ENCODE measurements at regions not wholly inside any gene's neighbourhood (a gene's known extent, or its start where the extent isn't known, plus 50 kb on each side); places are given as distances from the start of the nearest gene placed in this dataset.

DNA sequence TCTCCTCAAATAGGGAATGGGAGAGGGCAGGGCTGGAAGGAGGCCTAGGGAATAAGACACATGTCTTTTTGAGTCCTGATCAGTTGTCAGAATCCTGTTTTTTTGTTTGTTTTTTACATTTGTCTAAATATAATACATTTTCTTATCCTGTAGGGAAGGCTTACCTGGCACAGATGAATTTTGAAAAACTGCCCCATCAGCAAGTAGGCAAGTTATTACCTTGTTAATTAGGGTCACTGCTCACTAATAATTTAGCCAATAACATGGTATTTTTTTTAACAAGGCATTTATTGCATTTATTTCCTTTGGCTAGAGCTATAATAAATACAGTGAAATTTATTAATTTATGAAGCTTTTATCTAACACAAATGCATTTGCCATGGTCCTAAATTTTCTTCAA is 423.2 kb upstream of the ONECUT1 start:
- CTCF ChIA-PET = no interaction called here
- POLR2A ChIA-PET = no interaction called here
- ATAC-seq (no peak), DNase-seq (ENCODE audit: low read depth, low spot score) (no peak)
- no peak for TF ChIP-seq SRF (IDR thresholded peaks at IDR 0.05; ENCODE audit: low read depth)
- TF ChIP-seq YY1 (IDR thresholded peaks at IDR 0.05; ENCODE audit: extremely low read depth, insufficient replicate concordance, low read depth, low read length) = no peak
- no peak for TF ChIP-seq CBX3 (IDR thresholded peaks at IDR 0.05; ENCODE audit: low read depth)
- no peak for TF ChIP-seq EZH2 (IDR thresholded peaks at IDR 0.05)
- no peak for TF ChIP-seq JUND (IDR thresholded peaks at IDR 0.05)
- TF ChIP-seq REST (IDR thresholded peaks at IDR 0.05; ENCODE audit: low read depth) = no peak
- intact Hi-C loops (cut with micrococcal nuclease) = no loop called here
- RAD21 ChIA-PET (ENCODE audit: low non-redundant PET in 1 of 2, low total read pairs in 2 of 2, uncharacterized antibody in 2 of 2, unreplicated experiment in 2 of 2) = no interaction called here
- no TSS peak for BruUV-seq (replicated peaks)
- Histone ChIP-seq H3K27ac (ENCODE audit: low read depth, low read length) (no peak overlapping the region), H2AFZ (ENCODE audit: low read depth, low read length, poor library complexity, severe bottlenecking) (no peak overlapping the region), H4K20me1 (ENCODE audit: insufficient read depth) (no peaks in the 10 kb centered on the region), H3K27me3 (ENCODE audit: insufficient read depth, low read length) (no peaks in the 10 kb centered on the region), H3K9ac (ENCODE audit: low read length) (no peak overlapping the region), H3K4me2 (ENCODE audit: low read length) (no peak overlapping the region), H3K9me3 (ENCODE audit: control insufficient read depth in 1 of 2, insufficient read depth in 1 of 2, low read depth in 1 of 2, low read length in 2 of 2) (no peaks in the 10 kb centered on the region), H3K4me1 (ENCODE audit: control insufficient read depth in 1 of 2, insufficient read depth in 2 of 2, low read length in 2 of 2) (no peaks in the 10 kb centered on the region), H3K79me2 (ENCODE audit: insufficient read depth, low read length) (no peaks in the 10 kb centered on the region), H3K36me3 (ENCODE audit: control insufficient read depth in 1 of 2, insufficient read depth in 2 of 2, low read length in 2 of 2) (no peaks in the 10 kb centered on the region), H3K9me2 (ENCODE audit: insufficient read depth) (no peaks in the 10 kb centered on the region), H3K4me3 (replicated peaks in 1 of 2; ENCODE audit: low read depth in 1 of 2, low read length in 2 of 2) (no peak overlapping the region)

GRCh38 chr15:53212785-53213184 is 422.6 kb upstream of the ONECUT1 start:
- intact Hi-C loops (cut with micrococcal nuclease) = no loop called here
- CTCF ChIA-PET = no interaction called here
- TF ChIP-seq POLR2AphosphoS5 (IDR thresholded peaks at IDR 0.05; ENCODE audit: low read depth, low read length) = no peak
- TF ChIP-seq SRF (IDR thresholded peaks at IDR 0.05; ENCODE audit: low read depth) = no peak
- no peak for TF ChIP-seq YY1 (IDR thresholded peaks at IDR 0.05; ENCODE audit: extremely low read depth, insufficient replicate concordance, low read depth, low read length)
- no peak for TF ChIP-seq MAX (IDR thresholded peaks at IDR 0.05)
- no peak for TF ChIP-seq TCF7L2 (IDR thresholded peaks at IDR 0.05; ENCODE audit: borderline replicate concordance, extremely low read depth, insufficient read depth, insufficient read length)
- TF ChIP-seq EZH2 (IDR thresholded peaks at IDR 0.05) = no peak
- no peak for TF ChIP-seq CBX3 (IDR thresholded peaks at IDR 0.05; ENCODE audit: low read depth)
- no peak for TF ChIP-seq CTCF (IDR thresholded peaks at IDR 0.05 in 2 of 3, conservative IDR thresholded peaks at IDR 0.05 in 1 of 3; ENCODE audit: borderline replicate concordance in 1 of 3, insufficient read depth in 1 of 3, low read depth in 2 of 3, low read length in 2 of 3)
- no peak for TF ChIP-seq ZFX (IDR thresholded peaks at IDR 0.05)
- TF ChIP-seq POLR2A (IDR thresholded peaks at IDR 0.05; ENCODE audit: borderline replicate concordance, extremely low read depth, insufficient read depth, insufficient read length) = no peak

More at GRCh38 chr15:53212785-53213184, 422.6 kb upstream of the ONECUT1 start:
- RAD21 ChIA-PET (ENCODE audit: low non-redundant PET in 1 of 2, low total read pairs in 2 of 2, uncharacterized antibody in 2 of 2, unreplicated experiment in 2 of 2) = no interaction called here
- Histone ChIP-seq H3K36me3 (ENCODE audit: control insufficient read depth in 1 of 2, insufficient read depth in 2 of 2, low read length in 2 of 2) (no peaks in the 10 kb centered on the region), H3K9ac (ENCODE audit: low read length) (no peak overlapping the region), H3K4me1 (ENCODE audit: control insufficient read depth in 1 of 2, insufficient read depth in 2 of 2, low read length in 2 of 2) (no peaks in the 10 kb centered on the region), H3K9me2 (ENCODE audit: insufficient read depth) (no peaks in the 10 kb centered on the region), H4K20me1 (ENCODE audit: insufficient read depth) (no peaks in the 10 kb centered on the region), H2AFZ (ENCODE audit: low read depth, low read length, poor library complexity, severe bottlenecking) (no peak overlapping the region), H3K79me2 (ENCODE audit: insufficient read depth, low read length) (no peaks in the 10 kb centered on the region), H3K4me2 (ENCODE audit: low read length) (no peak overlapping the region), H3K4me3 (replicated peaks in 1 of 2; ENCODE audit: low read depth in 1 of 2, low read length in 2 of 2) (no peak overlapping the region), H3K27ac (ENCODE audit: low read depth, low read length) (no peak overlapping the region), H3K9me3 (ENCODE audit: control insufficient read depth in 1 of 2, insufficient read depth in 1 of 2, low read depth in 1 of 2, low read length in 2 of 2) (no peaks in the 10 kb centered on the region), H3K27me3 (ENCODE audit: insufficient read depth, low read length) (no peaks in the 10 kb centered on the region)
- DNase-seq (ENCODE audit: low read depth, low spot score) (no peak), ATAC-seq (no peak)
- POLR2A ChIA-PET = no interaction called here
- BruUV-seq (replicated peaks) = no TSS peak
